ENCODE measurements at regions not wholly inside any gene's neighbourhood (a gene's known extent, or its start where the extent isn't known, plus 50 kb on each side); places are given as distances from the start of the nearest gene placed in this dataset.

- DNase-seq (ENCODE audit: low read depth) = no peak
These were observed 97.4 kb upstream of the FAM3C start for GRCh38 chr7:121493553-121493952.

GRCh38 chr7:121490309-121490708 is 94.2 kb upstream of the FAM3C start:
- DNase-seq (ENCODE audit: low read depth) = no peak

- DNase-seq (ENCODE audit: low read depth) = no peak
These were observed 93.3 kb upstream of the FAM3C start for GRCh38 chr7:121489440-121489839.

- no peak for DNase-seq (ENCODE audit: low read depth)
These were observed 92.1 kb upstream of the FAM3C start for GRCh38 chr7:121488111-121488650.

GRCh38 chr7:121486590-121486989 is 90.5 kb upstream of the FAM3C start:
- no peak for DNase-seq (ENCODE audit: low read depth)

- DNase-seq (ENCODE audit: low read depth) = no peak
These were observed 89.5 kb upstream of the FAM3C start for GRCh38 chr7:121485467-121486243.

GRCh38 chr7:121484089-121484763 is 88.1 kb upstream of the FAM3C start:
- DNase-seq (ENCODE audit: low read depth) = no peak

- no peak for DNase-seq (ENCODE audit: low read depth)
These were observed 84.6 kb upstream of the FAM3C start for GRCh38 chr7:121480566-121481335.

- DNase-seq (ENCODE audit: low read depth) = no peak
These were observed 84.0 kb upstream of the FAM3C start for GRCh38 chr7:121480058-121480457.

GRCh38 chr7:121479466-121479865 is 83.4 kb upstream of the FAM3C start:
- no peak for DNase-seq (ENCODE audit: low read depth)

- DNase-seq (ENCODE audit: low read depth) = no peak
These were observed 79.7 kb upstream of the FAM3C start for GRCh38 chr7:121475806-121476205.

- no peak for DNase-seq (ENCODE audit: low read depth)
These were observed 78.2 kb upstream of the FAM3C start for GRCh38 chr7:121474301-121474673.

- no peak for DNase-seq (ENCODE audit: low read depth)
These were observed 77.7 kb upstream of the FAM3C start for GRCh38 chr7:121473645-121474300.

- DNase-seq (ENCODE audit: low read depth) = no peak
These were observed 70.3 kb upstream of the FAM3C start for GRCh38 chr7:121466455-121466854.

GRCh38 chr7:121459148-121459547 is 63.0 kb upstream of the FAM3C start:
- no peak for DNase-seq (ENCODE audit: low read depth)

- no peak for DNase-seq (ENCODE audit: low read depth)
These were observed 60.8 kb upstream of the FAM3C start for GRCh38 chr7:121456785-121457359.

- DNase-seq (ENCODE audit: low read depth) = no peak
These were observed 59.9 kb upstream of the FAM3C start for GRCh38 chr7:121456015-121456414.

- DNase-seq (ENCODE audit: low read depth) = no peak
These were observed 56.3 kb upstream of the FAM3C start for GRCh38 chr7:121452389-121452788.

GRCh38 chr7:121451367-121452094 is 55.4 kb upstream of the FAM3C start:
- DNase-seq (ENCODE audit: low read depth) = no peak

- DNase-seq (ENCODE audit: low read depth) = no peak
These were observed 54.6 kb upstream of the FAM3C start for GRCh38 chr7:121450631-121451198.

- DNase-seq (ENCODE audit: low read depth) = no peak
These were observed 53.7 kb upstream of the FAM3C start for GRCh38 chr7:121449735-121450240.
